DMS53 (cell line): ENCODE measurements at regions not wholly inside any gene's neighbourhood (a gene's known extent, or its start where the extent isn't known, plus 50 kb on each side); places are given as distances from the start of the nearest gene placed in this dataset.

Experiments used
- DNase-seq: peaks from one replicate; lab custom pipeline; 2025; lab: John Stamatoyannopoulos, UW

DNA sequence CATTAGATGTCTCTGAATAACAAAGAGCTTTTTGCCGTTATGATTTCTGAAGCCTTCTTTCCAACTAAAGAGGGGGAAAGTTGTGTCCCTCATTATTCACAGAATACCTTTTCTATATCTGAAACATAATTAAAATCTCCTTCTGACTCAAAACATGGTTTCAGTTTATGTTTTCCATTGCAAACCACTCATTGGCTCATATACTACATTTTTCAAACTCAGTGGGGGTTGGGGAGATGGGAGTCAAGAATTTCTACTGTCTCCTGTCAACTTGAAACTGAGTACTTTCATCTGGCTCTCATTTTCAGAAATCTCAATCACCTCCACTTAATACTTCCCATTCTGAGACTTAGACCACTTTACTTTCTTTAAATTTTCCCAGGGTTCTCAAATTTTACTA is 1839.5 kb upstream of the PCDH10 start:
- no peak for DNase-seq

DNA sequence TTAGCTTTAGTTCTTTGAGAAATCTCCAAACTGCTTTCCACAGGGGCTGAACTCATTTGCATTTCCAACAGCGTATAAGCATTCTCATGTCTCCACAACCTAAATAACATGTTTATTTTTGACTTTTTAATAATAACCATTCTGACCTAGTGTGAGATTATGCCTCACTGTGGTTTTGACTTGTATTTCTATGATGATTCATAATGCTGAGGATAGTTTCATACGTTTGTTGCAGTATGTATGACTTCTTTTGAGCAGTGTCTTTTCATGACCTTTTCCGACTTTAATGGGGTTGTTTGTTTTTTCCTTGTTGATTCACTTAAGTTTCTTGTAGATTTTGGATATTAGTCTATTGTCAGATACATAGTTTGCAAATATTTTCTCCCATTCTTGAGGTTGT is 1833.0 kb upstream of the PCDH10 start:
- no peak for DNase-seq

DNA sequence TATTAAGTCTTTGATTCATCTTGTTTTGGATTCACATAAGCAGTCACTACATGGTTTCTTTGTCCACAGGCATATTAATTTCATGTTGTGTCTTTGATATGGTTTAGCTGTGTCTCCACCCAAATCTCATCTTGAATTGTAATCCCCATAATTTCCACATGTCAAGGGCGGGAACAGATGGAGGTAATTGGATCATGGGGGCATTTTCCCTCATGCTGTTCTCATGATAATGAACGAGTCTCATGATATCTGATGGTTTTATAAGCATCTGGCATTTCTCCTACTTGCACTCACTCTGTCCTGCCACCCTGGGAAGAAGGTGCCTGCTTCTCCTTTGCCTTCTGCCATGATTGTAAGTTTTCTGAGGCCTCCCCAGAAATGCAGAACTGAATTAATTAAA is 1811.2 kb upstream of the PCDH10 start:
- DNase-seq = no peak

DNA sequence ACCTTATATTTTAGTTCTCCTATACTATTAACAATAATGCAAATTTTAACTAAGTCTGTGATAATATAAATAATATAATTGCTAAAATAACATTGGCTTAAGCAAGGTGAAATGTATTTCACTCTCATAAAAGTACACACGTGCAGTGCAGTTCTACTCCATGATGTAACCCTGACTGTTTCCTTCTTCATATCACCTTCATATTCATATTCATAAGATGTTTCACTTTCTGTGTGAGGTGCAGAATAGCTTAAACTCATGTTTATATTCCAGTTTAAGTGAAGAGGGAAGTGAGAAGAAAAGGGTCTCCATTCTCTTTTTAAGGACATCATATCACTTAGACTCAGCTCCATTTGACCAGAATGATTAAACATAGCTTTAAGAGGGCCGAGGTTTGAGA is 1810.0 kb upstream of the PCDH10 start:
- no peak for DNase-seq

DNA sequence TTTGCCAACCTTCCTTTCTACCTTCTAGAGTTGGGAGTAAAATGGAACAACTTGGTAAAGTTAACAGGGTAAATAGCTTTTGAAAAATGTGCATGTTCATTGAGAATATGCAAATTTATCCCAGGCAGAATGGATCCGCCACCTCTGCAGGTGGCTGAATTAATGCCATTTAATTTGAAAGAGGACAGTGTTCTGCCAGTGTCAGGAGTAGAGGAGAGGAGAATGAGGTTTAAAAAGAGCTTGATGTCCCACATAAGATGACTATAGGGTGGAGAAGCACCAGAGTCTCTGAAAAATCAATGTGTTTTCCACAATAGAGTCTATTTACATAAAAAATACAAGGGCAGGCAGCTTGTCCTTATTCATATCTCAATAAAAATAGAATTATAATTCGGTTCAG is 1804.3 kb upstream of the PCDH10 start:
- DNase-seq = no peak

DNA sequence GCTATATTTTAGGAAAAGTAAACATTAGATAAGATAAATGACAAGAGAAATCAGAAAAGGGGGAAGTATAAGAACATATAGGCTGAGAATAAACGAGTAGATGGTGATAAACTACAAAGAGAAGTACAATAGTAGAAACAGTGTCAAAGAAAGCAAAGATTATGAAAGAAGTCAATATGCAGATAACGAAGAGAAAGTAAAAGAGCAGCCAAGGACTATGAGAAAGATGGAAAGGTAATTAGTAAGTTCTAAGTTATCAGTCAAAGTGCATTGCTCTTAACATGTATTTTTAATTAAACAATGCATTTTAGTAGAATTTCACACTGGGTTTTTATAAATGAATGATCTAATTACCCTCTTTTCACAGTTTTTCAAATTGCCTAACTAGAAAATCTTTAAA is 1801.3 kb upstream of the PCDH10 start:
- DNase-seq = no peak

DNA sequence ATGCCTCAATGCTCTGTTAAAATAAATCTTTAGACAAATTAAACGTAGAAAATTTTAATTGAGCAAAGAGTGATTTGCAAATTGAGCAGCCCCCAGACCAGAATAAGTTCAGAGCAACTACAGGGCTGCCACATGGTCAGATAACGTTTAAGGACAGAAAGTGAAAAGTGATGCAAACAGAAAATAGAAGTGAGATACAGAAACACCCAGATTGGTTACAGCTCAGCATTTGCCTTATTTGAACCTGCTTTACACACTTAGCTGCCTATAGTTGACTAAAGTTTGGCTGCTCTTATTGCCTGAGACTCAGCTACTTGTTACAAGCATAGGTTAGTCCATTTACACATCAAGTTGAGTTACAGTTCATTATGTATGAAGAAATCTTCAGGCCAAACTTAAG is 1800.8 kb upstream of the PCDH10 start:
- peak; percentile 2 for DNase-seq

DNA sequence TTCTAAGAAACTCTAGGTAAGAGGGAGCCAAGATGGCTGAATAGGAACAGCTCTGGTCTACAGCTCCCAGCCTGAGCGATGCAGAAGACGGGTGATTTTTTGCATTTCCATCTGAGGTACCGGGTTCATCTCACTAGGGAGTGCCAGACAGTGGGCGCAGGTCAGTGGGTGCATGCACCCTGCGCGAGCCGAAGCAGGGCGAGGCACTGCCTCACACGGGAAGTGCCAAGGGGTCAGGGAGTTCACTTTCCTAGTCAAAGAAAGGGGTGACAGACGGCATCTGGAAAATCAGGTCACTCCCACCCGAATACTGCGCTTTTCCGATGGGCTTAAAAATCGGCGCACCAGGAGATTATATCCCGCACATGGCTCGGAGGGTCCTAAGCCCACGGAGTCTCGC is 1796.7 kb upstream of the PCDH10 start:
- DNase-seq = peak; percentile 53

DNA sequence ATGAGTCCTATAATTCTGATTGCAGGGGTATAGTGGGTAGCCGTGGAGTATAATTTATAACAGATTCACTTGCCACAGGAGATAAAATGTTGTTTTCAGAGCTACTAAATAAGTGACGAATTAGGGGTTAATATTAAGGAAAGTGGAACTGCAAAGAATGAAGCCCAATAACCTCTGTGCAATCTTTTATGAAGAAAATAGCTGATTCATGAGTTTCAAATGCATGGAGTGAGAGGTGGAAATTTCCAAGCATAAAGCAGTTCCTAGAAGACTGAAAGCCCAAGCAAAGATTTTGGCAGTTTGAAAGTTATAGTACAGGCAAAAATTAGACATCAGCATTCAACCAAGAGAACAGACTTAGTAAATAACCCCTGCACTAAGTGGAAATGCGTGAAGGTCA is 1782.4 kb upstream of the PCDH10 start:
- no peak for DNase-seq

DNA sequence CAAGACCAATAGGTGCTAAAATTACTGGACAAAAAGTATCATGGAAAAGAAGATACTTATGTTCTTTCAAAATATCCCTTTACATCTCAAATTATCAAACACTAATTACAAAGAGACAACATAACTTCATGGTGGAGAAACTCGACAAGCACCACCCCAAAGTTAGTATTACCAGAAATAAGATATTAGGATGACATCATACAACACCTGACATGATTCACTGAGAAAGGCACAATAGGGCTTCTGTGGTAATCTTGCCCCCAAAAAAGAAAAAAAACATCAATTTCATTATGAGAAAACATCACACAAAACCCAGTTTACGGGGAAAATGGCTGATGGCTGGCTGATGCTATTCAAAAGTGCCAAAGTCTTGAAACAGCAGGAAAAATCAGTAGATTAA is 1781.7 kb upstream of the PCDH10 start:
- no peak for DNase-seq

DNA sequence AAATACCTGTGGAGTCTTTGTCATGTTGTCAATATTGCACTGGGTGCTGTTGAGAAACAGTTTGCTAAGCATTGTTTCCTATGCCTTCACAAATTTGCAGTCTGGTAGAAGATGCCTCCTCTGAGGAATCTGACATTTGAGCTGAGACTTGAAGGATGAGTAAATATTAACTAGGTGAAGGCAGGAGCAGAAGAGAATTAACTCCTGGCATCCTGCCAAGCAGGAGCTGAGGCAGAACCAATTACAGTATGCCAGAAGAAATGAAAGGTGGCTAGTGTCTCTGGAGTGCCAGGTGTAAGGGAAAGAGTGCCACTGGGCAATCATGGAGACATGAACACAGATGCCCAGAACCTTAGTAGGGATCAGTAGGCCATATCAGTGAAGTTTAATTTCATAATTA is 1778.2 kb upstream of the PCDH10 start:
- DNase-seq = peak; percentile 81

DNA sequence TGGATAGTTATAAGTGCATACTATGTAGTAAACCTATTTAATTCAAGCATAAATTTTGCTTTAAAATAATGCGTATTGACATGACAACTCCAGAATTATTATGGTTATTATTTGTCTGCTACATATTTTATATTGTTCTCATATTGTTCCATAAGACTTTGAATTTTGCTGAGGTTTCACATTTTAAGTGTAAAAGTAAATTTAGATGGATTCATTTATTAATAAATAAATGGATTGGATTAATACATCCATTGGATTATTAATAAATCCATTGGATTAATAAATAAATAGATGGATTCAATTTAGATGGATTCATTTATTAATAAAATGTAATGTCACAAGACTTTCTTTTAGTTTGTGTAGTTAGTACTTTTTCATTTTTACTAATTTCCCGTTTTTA is 1768.0 kb upstream of the PCDH10 start:
- no peak for DNase-seq

DNA sequence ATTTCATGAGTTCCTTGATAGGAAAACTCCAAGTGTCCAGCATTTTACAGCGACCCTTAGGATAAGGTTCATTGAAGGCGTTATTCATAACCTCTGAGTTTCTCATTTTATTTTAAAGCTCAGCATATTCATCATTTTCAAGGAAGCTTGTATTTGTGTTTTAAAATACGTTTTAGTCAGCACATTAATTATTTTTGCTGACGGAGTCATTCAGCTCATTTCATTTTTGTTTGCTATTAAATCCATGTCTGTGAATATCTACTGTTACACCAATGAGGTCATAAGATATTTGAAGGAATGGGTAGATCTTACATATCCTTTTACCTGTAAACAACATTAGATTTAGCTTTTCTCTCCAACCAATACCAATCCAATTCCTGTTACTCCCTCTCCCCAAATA is 1766.3 kb upstream of the PCDH10 start:
- no peak for DNase-seq

DNA sequence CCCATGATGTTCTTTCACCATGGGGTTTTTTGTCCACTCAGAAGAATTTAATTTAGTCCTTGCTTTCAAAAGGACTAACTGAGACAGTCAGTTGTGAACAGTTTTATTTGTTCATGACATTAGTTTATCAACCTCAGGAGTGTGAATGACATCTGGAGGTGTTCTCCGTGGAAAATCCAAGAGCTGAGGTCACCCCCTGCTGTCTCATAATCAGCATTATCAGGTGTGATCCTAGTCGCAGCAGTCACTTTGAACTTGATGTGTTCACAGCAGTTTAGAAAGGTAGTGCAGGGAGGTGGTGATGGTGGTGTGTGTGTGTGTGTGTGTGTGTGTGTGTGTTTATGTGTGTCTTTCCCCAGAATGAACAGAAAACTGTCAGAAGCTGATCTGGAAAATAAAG is 1760.8 kb upstream of the PCDH10 start:
- DNase-seq = peak; percentile 10

DNA sequence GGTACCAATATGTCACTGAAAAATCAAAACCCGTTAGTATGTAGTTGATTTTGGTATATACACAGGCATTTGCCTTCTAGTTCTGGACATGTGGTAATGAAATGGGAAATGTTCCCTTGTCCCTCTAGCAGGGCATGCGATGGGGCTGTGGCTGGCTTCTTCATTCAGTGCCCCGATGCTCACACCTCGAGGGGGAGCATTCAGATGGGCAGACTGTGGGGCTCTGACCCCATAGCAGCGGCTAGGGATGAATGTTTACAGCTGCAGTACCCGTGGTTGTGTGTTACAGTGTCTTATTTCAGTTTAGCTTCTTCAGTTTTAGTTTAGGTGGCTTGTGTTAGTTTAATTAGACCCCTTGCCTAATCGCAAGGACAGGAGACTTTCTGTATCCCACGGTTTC is 1741.0 kb upstream of the PCDH10 start:
- DNase-seq = no peak

DNA sequence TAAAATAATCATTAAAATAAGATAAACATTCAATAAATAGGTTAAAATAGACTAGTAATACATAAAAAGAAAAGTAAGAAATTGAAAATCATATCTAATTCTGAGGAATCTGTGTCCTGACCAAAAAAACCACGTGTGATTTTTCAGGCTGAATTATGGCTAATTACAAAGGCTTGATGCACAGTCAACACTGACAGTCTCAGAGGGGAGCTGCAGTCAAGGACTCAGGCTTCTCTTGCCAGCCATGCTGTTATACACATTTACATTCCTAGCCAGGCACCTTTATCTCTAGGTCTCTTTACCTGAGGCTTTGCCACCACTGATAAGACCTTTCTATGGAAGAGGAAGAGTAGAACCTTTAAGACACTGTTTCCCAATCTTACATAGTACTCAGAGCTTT is 1737.7 kb upstream of the PCDH10 start:
- DNase-seq = no peak

DNA sequence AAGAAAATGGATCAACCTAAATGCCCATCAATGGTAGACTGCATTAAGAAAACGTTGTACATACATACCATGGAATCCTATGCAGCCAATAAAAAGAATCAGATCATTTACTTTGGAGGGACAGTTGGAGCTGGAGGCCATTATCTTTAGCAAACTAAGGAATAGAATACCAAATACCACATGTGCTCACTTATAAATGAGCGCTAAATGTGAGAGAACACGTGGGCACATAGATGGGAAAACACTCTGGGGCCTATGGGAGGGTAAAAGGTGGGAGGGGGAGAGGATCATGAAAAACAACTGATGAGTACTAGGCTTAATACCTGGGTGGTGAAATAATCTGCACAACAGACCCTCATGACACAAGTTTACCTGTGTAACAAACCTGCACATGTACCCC is 1729.9 kb upstream of the PCDH10 start:
- DNase-seq = no peak

DNA sequence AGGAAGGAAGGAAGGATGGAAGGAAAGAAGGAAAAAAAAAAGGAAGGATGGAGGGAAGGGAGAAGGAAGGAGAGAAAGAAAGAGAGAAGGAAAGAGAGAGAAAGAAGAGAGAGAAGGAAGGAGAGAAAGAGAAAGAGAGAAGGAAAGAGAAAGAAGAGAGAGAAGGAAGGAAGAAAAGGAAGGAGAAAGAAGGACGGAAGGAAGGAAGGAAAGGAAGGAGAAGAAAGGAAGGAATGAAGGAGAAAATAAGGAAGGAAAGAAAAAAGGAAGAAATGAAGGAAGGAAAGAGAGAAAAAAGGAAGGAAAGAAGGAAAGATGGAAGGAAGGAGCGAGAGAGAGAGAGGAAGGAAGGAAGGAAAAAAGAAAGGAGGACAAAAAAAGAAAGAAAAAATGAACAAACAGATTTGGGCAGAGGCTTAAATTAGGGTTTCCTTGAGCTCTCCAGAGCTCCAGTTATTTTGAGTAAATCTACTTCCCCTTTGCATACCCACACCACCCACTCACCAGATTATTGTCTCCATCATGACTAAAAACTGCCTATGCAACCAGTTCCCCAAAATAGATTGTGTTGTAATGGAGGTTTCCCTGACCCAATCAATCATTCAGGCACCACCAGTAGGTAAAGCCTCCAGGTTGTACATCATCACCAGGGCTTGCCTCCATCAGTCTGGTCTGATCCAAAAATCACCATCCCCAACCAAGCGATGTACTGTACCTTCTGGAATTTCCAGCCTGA is 1722.9 kb upstream of the PCDH10 start:
- DNase-seq = no peak

DNA sequence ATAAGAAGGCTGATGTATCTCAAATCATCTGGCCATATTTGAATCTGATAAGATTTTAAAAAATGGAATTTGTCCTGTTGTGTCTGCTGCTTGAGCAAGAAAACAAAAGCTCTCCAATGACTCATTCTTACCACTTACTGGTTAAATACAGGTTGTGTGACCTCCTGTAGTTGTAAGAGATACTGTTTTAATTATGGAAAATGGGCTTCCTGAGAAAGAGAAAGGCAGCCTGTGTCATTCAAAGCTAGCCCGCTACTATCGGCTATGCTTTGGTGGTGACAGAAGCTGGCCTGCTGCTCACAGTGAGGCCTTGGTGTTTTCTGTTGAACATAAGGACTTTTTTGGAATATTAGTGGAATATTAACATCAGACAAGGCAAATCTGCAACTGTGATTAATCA is 1722.1 kb upstream of the PCDH10 start:
- peak; percentile 15 for DNase-seq

DNA sequence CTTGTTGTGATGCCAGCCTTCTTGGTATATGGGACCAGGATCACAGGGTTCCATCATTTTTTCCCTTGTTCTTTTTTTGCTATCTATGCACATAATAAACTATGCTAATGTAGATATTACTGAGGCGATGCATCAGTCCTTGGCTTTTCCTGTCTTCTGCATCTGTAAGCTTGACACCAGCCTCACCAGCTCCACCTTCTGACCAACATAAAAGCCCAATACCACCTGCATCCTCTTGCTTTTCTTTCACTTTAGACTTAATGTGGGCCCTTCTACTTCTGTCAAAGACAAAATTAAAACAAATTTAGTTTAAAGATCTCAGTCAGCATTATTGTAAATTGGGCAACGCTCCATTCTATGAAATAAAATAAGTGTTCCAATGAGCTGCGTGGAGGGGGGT is 1718.8 kb upstream of the PCDH10 start:
- DNase-seq = peak; percentile 62

DNA sequence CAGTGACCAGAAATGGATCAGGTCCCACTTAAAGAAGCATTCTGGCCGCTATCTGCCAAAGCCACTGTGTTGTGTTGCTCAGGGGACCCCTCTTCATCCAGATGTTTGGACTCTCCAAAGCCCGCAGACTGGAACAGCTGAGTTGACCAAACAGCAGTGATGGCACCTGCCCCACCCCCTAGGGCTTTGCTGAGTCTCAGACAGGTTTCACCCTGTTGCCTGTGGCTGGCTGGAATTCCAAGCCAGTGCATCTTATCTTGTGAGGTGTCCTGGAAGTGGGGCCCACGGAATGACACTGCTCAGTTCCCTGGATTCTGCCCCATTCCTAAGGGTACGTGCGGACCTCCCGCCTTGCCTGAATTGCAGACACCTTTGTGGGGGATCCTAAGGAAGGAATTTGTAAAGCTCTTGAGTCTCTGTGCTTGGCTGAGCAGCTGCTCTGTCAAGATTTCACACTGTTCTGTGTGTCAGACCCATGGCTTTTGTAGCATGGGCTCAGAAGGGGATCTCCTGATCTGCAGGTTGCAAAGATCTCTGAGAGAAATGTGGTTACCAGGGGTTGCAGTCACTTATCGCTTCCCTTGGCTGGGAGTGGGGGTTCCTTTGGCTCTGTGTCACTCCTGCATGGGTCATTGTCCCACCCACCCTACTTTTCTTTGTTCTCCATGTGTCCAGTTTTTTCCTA is 1707.9 kb upstream of the PCDH10 start:
- DNase-seq = no peak

DNA sequence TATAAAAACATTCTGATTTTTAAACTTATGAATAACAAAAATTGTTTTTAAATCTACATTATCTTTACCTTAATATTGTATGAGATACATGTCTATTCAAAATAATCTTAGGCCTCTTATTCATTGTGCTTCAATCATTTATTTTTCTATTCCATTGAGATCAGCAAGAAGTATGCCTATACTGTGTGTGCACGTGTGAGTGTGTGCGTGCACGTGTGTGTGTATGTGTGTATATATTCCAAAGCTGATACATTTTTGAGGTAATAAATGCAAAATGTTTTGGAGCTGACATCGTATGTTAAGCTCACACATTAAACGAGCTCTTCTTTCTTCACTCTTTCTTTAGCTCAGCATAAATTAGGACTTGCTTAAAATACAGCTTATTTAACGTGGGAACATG is 1701.2 kb upstream of the PCDH10 start:
- no peak for DNase-seq

DNA sequence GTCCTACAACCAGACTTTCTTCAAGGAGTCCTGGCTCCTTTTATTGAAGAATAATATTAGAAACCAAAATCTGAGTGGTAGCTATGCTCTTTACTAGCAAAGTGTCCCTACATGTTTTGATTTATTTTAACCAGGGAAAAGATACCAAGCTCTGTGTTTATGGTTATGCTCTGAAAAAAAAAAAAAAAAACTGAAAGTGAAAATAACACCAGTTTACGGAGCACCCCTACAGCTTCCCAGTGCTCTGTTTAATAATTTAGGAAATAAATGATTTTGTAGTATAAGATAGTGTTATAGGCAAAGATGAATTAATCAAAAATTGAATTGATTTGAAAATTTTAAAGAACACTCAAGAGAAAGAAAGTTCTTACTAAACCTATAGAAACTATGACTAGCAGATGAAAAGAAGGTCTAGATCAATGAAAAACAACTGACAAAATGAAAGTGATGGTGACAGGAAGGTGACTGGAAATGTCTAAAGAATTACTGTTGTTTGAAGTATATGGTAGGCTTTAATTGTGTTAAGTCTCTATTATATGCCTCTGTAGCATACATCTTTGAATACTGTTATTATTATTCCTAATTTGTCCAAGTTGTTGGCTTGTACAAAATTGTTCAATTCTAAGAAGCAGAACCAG is 1698.4 kb upstream of the PCDH10 start:
- no peak for DNase-seq
